Endothelial cell of umbilical vein (primary cell): ENCODE measurements at regions not wholly inside any gene's neighbourhood (a gene's known extent, or its start where the extent isn't known, plus 50 kb on each side); places are given as distances from the start of the nearest gene placed in this dataset.

Source experiments
- BruUV-seq: library from RNA; stranded (reverse); fragments of 400-500 nt; replicated peaks from 2 replicates; lab custom pipeline; 2021; lab: Mats Ljungman, UMichigan
- CTCF ChIA-PET: fragments of 300-600, 350-600 bp; sonication (Branson Sonifier 250); formaldehyde crosslinking; loops from one replicate; lab custom pipeline; 2021; ENCODE audit warnings: antibody characterized with exemption, inconsistent platforms; lab: Charles Lee
- POLR2A ChIA-PET: fragments of 300-600, 350-600 bp; sonication (Branson Sonifier 250); formaldehyde crosslinking; loops from one replicate; lab custom pipeline; 2021; ENCODE audit warnings: antibody characterized with exemption, inconsistent platforms; lab: Charles Lee
- DNase-seq: peaks from one replicate; pipeline ENCODE4 v3.0.0-alpha.2; 2011; ENCODE audit warnings: low read depth, low spot score
- FAIRE-seq: peaks from 2 replicates; lab custom pipeline; 2011; peaks lifted over from hg19 to GRCh38; lab: Jason Lieb, UNC
- H2AFZ ChIP-seq: 2 replicates; pipeline ENCODE4 v1.6.0; 2012; ENCODE audit warnings: low read depth, low read length, control low read depth, inconsistent platforms
- H3K27ac ChIP-seq: 2 replicates; pipeline ENCODE4 v1.5.1; 2011; ENCODE audit warnings: low read depth, mild to moderate bottlenecking, control low read depth, low read length, moderate library complexity; ENCODE audit not compliant: insufficient read depth
- H3K27me3 ChIP-seq, 2 experiments: 2 replicates each; pipeline versions ENCODE4 v1.6.0 to v1.6.1; 2011; ENCODE audit warnings: low read length in 2 of 2, mixed read lengths in 1 of 2; ENCODE audit not compliant: control insufficient read depth in 2 of 2, insufficient read depth in 2 of 2
- H3K36me3 ChIP-seq, 2 experiments: 2 replicates in 1 of 2; 3 replicates in 1 of 2; pipeline ENCODE4 v1.5.1; 2011; ENCODE audit warnings: low read length in 2 of 2, mild to moderate bottlenecking in 1 of 2, moderate library complexity in 1 of 2; ENCODE audit not compliant: control insufficient read depth in 2 of 2, insufficient read depth in 2 of 2; ENCODE audit errors: extremely low read depth in 1 of 2
- H3K4me1 ChIP-seq: 3 replicates; pipeline ENCODE4 v1.5.1; 2011; ENCODE audit warnings: mild to moderate bottlenecking, low read length; ENCODE audit not compliant: control insufficient read depth, insufficient read depth; ENCODE audit errors: extremely low read depth
- H3K4me2 ChIP-seq: 2 replicates; pipeline ENCODE4 v1.6.1; 2011; ENCODE audit warnings: low read length, control low read depth, mixed read lengths; ENCODE audit not compliant: insufficient read depth
- H3K4me3 ChIP-seq, 3 experiments: fragments of 200-600 bp in 1 of 3; sonication (generic), shearing (Covaris generic) in 1 of 3; replicated peaks in 1 of 3; 2 replicates each; pipeline ENCODE4 v1.5.1; 2011 to 2016; ENCODE audit warnings: control low read depth in 3 of 3, low read length in 3 of 3, mild to moderate bottlenecking in 2 of 3, inconsistent platforms in 1 of 3, low read depth in 1 of 3, moderate library complexity in 1 of 3; ENCODE audit not compliant: insufficient read depth in 1 of 3
- H3K79me2 ChIP-seq: 2 replicates; pipeline ENCODE4 v1.6.0; 2012; ENCODE audit warnings: low read length, inconsistent platforms; ENCODE audit not compliant: control insufficient read depth, insufficient read depth
- H3K9ac ChIP-seq: replicated peaks from 2 replicates; pipeline ENCODE3; 2011; ENCODE audit warnings: low read length, control low read depth; ENCODE audit not compliant: insufficient read depth; ENCODE audit errors: extremely low read depth
- H3K9me1 ChIP-seq: replicated peaks from 3 replicates; pipeline ENCODE4 v1.6.0; 2011; ENCODE audit warnings: mild to moderate bottlenecking, low read length; ENCODE audit not compliant: control insufficient read depth, insufficient read depth; ENCODE audit errors: extremely low read depth
- H3K9me3 ChIP-seq: replicated peaks from 2 replicates; pipeline ENCODE4 v1.5.1; 2012; ENCODE audit warnings: low read length, inconsistent platforms; ENCODE audit not compliant: control insufficient read depth, insufficient read depth
- H4K20me1 ChIP-seq: replicated peaks from 2 replicates; pipeline ENCODE3; 2011; ENCODE audit warnings: mild to moderate bottlenecking, low read length; ENCODE audit not compliant: control insufficient read depth, insufficient read depth; ENCODE audit errors: extremely low read depth
- CTCF ChIP-seq, 2 donors: IDR thresholded peaks; 1 replicate in 1 of 2; 2 replicates in 1 of 2; pipeline ENCODE4 v1.5.1; 2011; ENCODE audit warnings: low read length in 2 of 2, mild to moderate bottlenecking in 2 of 2, moderate library complexity in 2 of 2, control low read depth in 1 of 2, inconsistent platforms in 1 of 2, low read depth in 1 of 2; ENCODE audit not compliant: insufficient read depth in 1 of 2; ENCODE audit errors: extremely low read depth in 1 of 2
- EZH2 ChIP-seq: IDR thresholded peaks from 2 replicates; pipeline ENCODE4 v1.6.1; 2012; ENCODE audit warnings: borderline replicate concordance, low read depth, mild to moderate bottlenecking, moderate library complexity, low read length, inconsistent platforms; ENCODE audit not compliant: severe bottlenecking
- FOS ChIP-seq: IDR thresholded peaks from 2 replicates; pipeline ENCODE4 v1.6.1; 2011; ENCODE audit warnings: mild to moderate bottlenecking, low read length, moderate library complexity, borderline replicate concordance; ENCODE audit not compliant: insufficient read depth
- GATA2 ChIP-seq: IDR thresholded peaks from 2 replicates; pipeline ENCODE4 v1.7.0; 2011; ENCODE audit warnings: low read depth, mild to moderate bottlenecking, moderate library complexity, mixed read lengths, low read length; ENCODE audit not compliant: insufficient read length, insufficient read depth
- JUN ChIP-seq: IDR thresholded peaks from 2 replicates; pipeline ENCODE4 v1.6.1; 2011; ENCODE audit warnings: borderline replicate concordance, low read depth; ENCODE audit not compliant: insufficient read length, insufficient read depth
- MAX ChIP-seq: IDR thresholded peaks from 2 replicates; pipeline ENCODE4 v1.6.1; 2011; ENCODE audit not compliant: insufficient read depth, insufficient read length
- MYC ChIP-seq: IDR thresholded peaks from one replicate; pipeline ENCODE4 v1.6.1; 2011; ENCODE audit warnings: mild to moderate bottlenecking, low read depth, low read length
- POLR2A ChIP-seq: IDR thresholded peaks from 2 replicates; pipeline ENCODE4 v1.6.1; 2012; ENCODE audit warnings: low read depth, mild to moderate bottlenecking, control low read depth, low read length
- POLR2AphosphoS5 ChIP-seq: IDR thresholded peaks from 2 replicates; pipeline ENCODE4 v1.6.1; 2012; ENCODE audit warnings: low read depth, mild to moderate bottlenecking, control low read depth, low read length, moderate library complexity; ENCODE audit not compliant: insufficient read depth
- dilution Hi-C: fragments of 300-500 bp; cut with MboI; formaldehyde crosslinking; loops from one replicate; pipeline ENCODE4 v1.15.0; 2019; ENCODE audit warnings: low sequenced_read_pairs; ENCODE audit not compliant: extremely low pct_ligation_motif_present
- intact Hi-C: fragments of 100-400 bp; cut with micrococcal nuclease; formaldehyde crosslinking; loops from one replicate; pipeline ENCODE4 v1.10.0; 2022

GRCh38 chr4:104025251-104025650 is 305.5 kb upstream of the TACR3 start:
- DNase-seq (no peak), FAIRE-seq (no peak)
- POLR2A ChIA-PET = no interaction called here
- Histone ChIP-seq H3K36me3 (no peaks in the 10 kb centered on the region), H3K27ac (no peak overlapping the region), H3K4me1 (no peaks in the 10 kb centered on the region), H2AFZ (no peak overlapping the region), H3K9ac (no peak overlapping the region), H3K4me2 (no peak overlapping the region), H3K9me1 (no peaks in the 10 kb centered on the region), H3K27me3 (no peaks in the 10 kb centered on the region), H3K9me3 (no peaks in the 10 kb centered on the region), H3K4me3 (no peak overlapping the region), H3K79me2 (no peaks in the 10 kb centered on the region), H4K20me1 (no peaks in the 10 kb centered on the region)
- intact Hi-C loops = no loop called here
- TF ChIP-seq JUN (no peak), MYC (no peak), GATA2 (no peak), CTCF (IDR thresholded peaks at IDR 0.05; ENCODE audit: extremely low read depth in 1 of 2, insufficient read depth in 1 of 2, low read depth in 1 of 2, low read length in 2 of 2) (no peak), MAX (no peak), FOS (no peak), EZH2 (no peak), POLR2A (no peak), POLR2AphosphoS5 (no peak)
- BruUV-seq = no TSS peak
- dilution Hi-C loops = no loop called here
- CTCF ChIA-PET = no interaction called here
